Pancreas (tissue), 10 donors: ENCODE measurements at regions not wholly inside any gene's neighbourhood (a gene's known extent, or its start where the extent isn't known, plus 50 kb on each side); places are given as distances from the start of the nearest gene placed in this dataset.

ENCODE experiments used
- ATAC-seq, 4 donors: fragments of 200-7000 bp; cut with Tn5 transposase; one replicate each; pipeline versions ENCODE4 v1.8.0 to v1.9.1; 2020; ENCODE audit warnings: mild to moderate bottlenecking in 4 of 4, moderate library complexity in 4 of 4
- DNase-seq, 6 donors: peaks; one replicate each; pipeline ENCODE4 v3.0.0-alpha.2; 2020
- FAIRE-seq: peaks from 2 replicates; lab custom pipeline; 2012; peaks lifted over from hg19 to GRCh38; lab: Jason Lieb, UNC
- H3K27ac ChIP-seq, 4 donors: fragments of 200-600 bp; sonication (generic); 1 replicate in 3 of 4; 2 replicates in 1 of 4; pipeline versions ENCODE4 v1.5.0 to v1.8.0; 2020
- H3K27me3 ChIP-seq, 4 donors: fragments of 200-600 bp; one replicate each; pipeline ENCODE4 v1.8.0; 2021
- H3K36me3 ChIP-seq, 3 donors: fragments of 200-600 bp; sonication (generic) in 1 of 3; one replicate each; pipeline versions ENCODE4 v1.5.0 to v1.8.0; 2020 to 2021
- H3K4me1 ChIP-seq, 3 donors: fragments of 200-600 bp; one replicate each; pipeline ENCODE4 v1.8.0; 2021
- H3K4me3 ChIP-seq, 4 donors: fragments of 200-600 bp; sonication (generic) in 2 of 4; one replicate each; pipeline versions ENCODE4 v1.5.0 to v1.8.0; 2020 to 2021
- H3K9me3 ChIP-seq, 4 donors: fragments of 200-600 bp; one replicate each; pipeline ENCODE4 v1.8.0; 2021
- CTCF ChIP-seq, 4 donors: fragments of 200-600 bp; sonication (generic) in 3 of 4; IDR thresholded peaks; one replicate each; pipeline versions ENCODE4 v1.5.0 to v1.8.0; 2021; ENCODE audit warnings: antibody characterized with exemption in 4 of 4
- WGBS, 2 donors: extraction: QIAGEN DNeasy Blood & Tissue Kit; methylation state at CpG; one replicate each; pipeline ENCODE4 v1.1.7; 2013; 5-methylcytosine and 5-hydroxymethylcytosine counted together
- intact Hi-C, 3 donors: fragments of 100-400 bp; cut with DNase I; formaldehyde crosslinking; loops; one replicate each; pipeline versions ENCODE4 v1.11.1 to v1.14.2; 2022
- donor health status: healthy with polysubstance abuse.
- donor health status: DM: no; HTN: no; CAD: no; lungs with moderate emphysema.
- donor health status: DM: no; HTN: no; CAD: no.
- donor health status: control.
- donor health status: control.
- donor health status: Bipolar disorder and iron deficiency.
- donor health status: DM: yes; HTN: yes; CAD: no.
- donor health status: DM: no; HTN: no; CAD: no.
- donor health status: DM: no; HTN: no; CAD: no.
- donor health status: DM: yes; HTN: yes; CAD: no.

- Histone ChIP-seq H3K27ac (no peak overlapping the region), H3K4me1 (no peaks in the 10 kb centered on the region), H3K36me3 (no peaks in the 10 kb centered on the region), H3K27me3 (no peaks in the 10 kb centered on the region), H3K9me3 (no peaks in the 10 kb centered on the region), H3K4me3 (no peak overlapping the region)
- intact Hi-C loops, result no loop called here
- FAIRE-seq (no peak), ATAC-seq (no peak), DNase-seq (peak in 5 of 6 donors; percentile 1 to 40 (median 3))
- no peak for TF ChIP-seq CTCF (IDR thresholded peaks at IDR 0.05)
- 58% methylated on average over 23 of the region's 23 CpGs for WGBS, 2 donors
Observed at GRCh38 chr12:34399631-34400410, 377.5 kb downstream of the ALG10 start.

- intact Hi-C loops, result no loop called here
- Histone ChIP-seq H3K9me3 (no peaks in the 10 kb centered on the region), H3K27me3 (no peaks in the 10 kb centered on the region), H3K4me3 (no peak overlapping the region), H3K27ac (no peak overlapping the region), H3K4me1 (no peaks in the 10 kb centered on the region), H3K36me3 (no peaks in the 10 kb centered on the region)
- TF ChIP-seq CTCF (IDR thresholded peaks at IDR 0.05), result no peak
- DNase-seq, result peak in 4 of 6 donors; percentile 3 to 31 (median 4)
- FAIRE-seq, result no peak
- 55% methylated on average over 12 of the region's 12 CpGs for WGBS, 2 donors
- ATAC-seq, result no peak
Observed at GRCh38 chr12:34400411-34400881, 378.1 kb downstream of the ALG10 start.

- DNase-seq, result peak; percentile 0 to 49 (median 4)
- WGBS, 2 donors, result 46 to 58% methylated on average over 25 of the region's 25 CpGs
Observed at GRCh38 chr12:34400986-34401658, 378.8 kb downstream of the ALG10 start.

GRCh38 chr12:34401659-34402227 is 379.4 kb downstream of the ALG10 start:
- H3K27me3 ChIP-seq, result no peaks in the 10 kb centered on the region
- no peak overlapping the region for H3K4me3 ChIP-seq
- no peak overlapping the region for H3K27ac ChIP-seq
- intact Hi-C loops, result no loop called here
- ATAC-seq (no peak), FAIRE-seq (no peak), DNase-seq (peak in 5 of 6 donors; percentile 2 to 38 (median 7))
- no peaks in the 10 kb centered on the region for H3K36me3 ChIP-seq
- no peak for TF ChIP-seq CTCF (IDR thresholded peaks at IDR 0.05)
- no peaks in the 10 kb centered on the region for H3K4me1 ChIP-seq
- no peaks in the 10 kb centered on the region for H3K9me3 ChIP-seq
- 40 to 44% methylated on average over 25 to 28 of the region's 28 CpGs for WGBS, 2 donors

More at GRCh38 chr12:34400986-34401658, 378.8 kb downstream of the ALG10 start:
- Histone ChIP-seq H3K27me3 (no peaks in the 10 kb centered on the region), H3K27ac (no peak overlapping the region), H3K4me3 (no peak overlapping the region), H3K9me3 (no peaks in the 10 kb centered on the region), H3K36me3 (no peaks in the 10 kb centered on the region), H3K4me1 (no peaks in the 10 kb centered on the region)
- ATAC-seq (no peak), FAIRE-seq (no peak)
- intact Hi-C loops, result no loop called here
- no peak for TF ChIP-seq CTCF (IDR thresholded peaks at IDR 0.05)
